HG03159 (cell line): ENCODE measurements at regions not wholly inside any gene's neighbourhood (a gene's known extent, or its start where the extent isn't known, plus 50 kb on each side); places are given as distances from the start of the nearest gene placed in this dataset.
"Not testable (repeated sequence)": the region's sequence is repeated elsewhere in the genome, so short reads cannot be mapped to it uniquely, and the experiment has no call there.

Experiments
- ATAC-seq: cut with Tn5 transposase; IDR thresholded peaks from one replicate; pipeline ENCODE4 v1.9.1; 2021; ENCODE audit warnings: mild to moderate bottlenecking, moderate library complexity; ENCODE audit not compliant: unreplicated experiment

- no peak for ATAC-seq
Observed at GRCh38 chr13:68987585-68987984, 1120.0 kb upstream of the ATXN8OS start.

- ATAC-seq = no peak
Observed at GRCh38 chr13:68984688-68985319, 1122.8 kb upstream of the ATXN8OS start.

- no peak for ATAC-seq
Observed at GRCh38 chr13:68982961-68983619, 1124.5 kb upstream of the ATXN8OS start.

- no peak for ATAC-seq
Observed at GRCh38 chr13:68976287-68976686, 1131.3 kb upstream of the ATXN8OS start.

- ATAC-seq = no peak
Observed at GRCh38 chr13:68970532-68970931, 1137.1 kb upstream of the ATXN8OS start.

GRCh38 chr13:68948586-68948985 lies 1159.0 kb upstream of the ATXN8OS start:
- ATAC-seq = no peak

GRCh38 chr13:68944272-68944671 lies 1163.4 kb upstream of the ATXN8OS start:
- no peak for ATAC-seq

GRCh38 chr13:68940049-68940448 lies 1167.6 kb upstream of the ATXN8OS start:
- no peak for ATAC-seq

- no peak for ATAC-seq
Observed at GRCh38 chr13:68938639-68939038, 1169.0 kb upstream of the ATXN8OS start.

- no peak for ATAC-seq
Observed at GRCh38 chr13:68929075-68929745, 1178.4 kb upstream of the ATXN8OS start.

- peak; percentile 58 for ATAC-seq
Observed at GRCh38 chr13:68927387-68928026, 1180.1 kb upstream of the ATXN8OS start.

- no peak for ATAC-seq
Observed at GRCh38 chr13:68923995-68924394, 1183.6 kb upstream of the ATXN8OS start.

GRCh38 chr13:68908879-68909278 lies 1198.7 kb upstream of the ATXN8OS start:
- ATAC-seq = no peak

- ATAC-seq = no peak
Observed at GRCh38 chr13:68905186-68905585, 1202.4 kb upstream of the ATXN8OS start.

- ATAC-seq = no peak
Observed at GRCh38 chr13:68897331-68897928, 1210.2 kb upstream of the ATXN8OS start.

GRCh38 chr13:68895696-68896095 lies 1211.9 kb upstream of the ATXN8OS start:
- no peak for ATAC-seq

- not testable (repeated sequence) for ATAC-seq
Observed at GRCh38 chr13:68893721-68894120, 1213.9 kb upstream of the ATXN8OS start.

- not testable (repeated sequence) for ATAC-seq
Observed at GRCh38 chr13:68892596-68892995, 1215.0 kb upstream of the ATXN8OS start.

- not testable (repeated sequence) for ATAC-seq
Observed at GRCh38 chr13:68890101-68890500, 1217.5 kb upstream of the ATXN8OS start.

GRCh38 chr13:68888832-68889231 lies 1218.8 kb upstream of the ATXN8OS start:
- no peak for ATAC-seq

GRCh38 chr13:68872338-68872737 lies 1235.3 kb upstream of the ATXN8OS start:
- no peak for ATAC-seq
